SU-DHL-6 (cell line): ENCODE measurements at regions not wholly inside any gene's neighbourhood (a gene's known extent, or its start where the extent isn't known, plus 50 kb on each side); places are given as distances from the start of the nearest gene placed in this dataset.

Experiments
- CTCF ChIP-seq: fragments of 200-600 bp; sonication (generic); IDR thresholded peaks from one replicate; pipeline ENCODE4 v1.5.1; 2017; ENCODE audit warnings: antibody characterized with exemption, mild to moderate bottlenecking, low read length, moderate library complexity; ENCODE audit not compliant: insufficient read depth, poor library complexity, severe bottlenecking
- EZH2phosphoT487 ChIP-seq: fragments of 200-600 bp; sonication (generic), shearing (Covaris generic); conservative IDR thresholded peaks from 2 replicates; pipeline ENCODE4 v1.6.1; 2018; ENCODE audit warnings: mild to moderate bottlenecking, antibody characterized with exemption, low read length, moderate library complexity, mixed read lengths

GRCh38 chr11:82676483-82677094, 57.1 kb downstream of the FAM181B start:
- TF ChIP-seq CTCF, result peak; percentile 48
- no peak for TF ChIP-seq EZH2phosphoT487
